AG09309 (cell line): ENCODE measurements at regions not wholly inside any gene's neighbourhood (a gene's known extent, or its start where the extent isn't known, plus 50 kb on each side); places are given as distances from the start of the nearest gene placed in this dataset.

Experiments used
- DNase-seq: peaks from one replicate; pipeline ENCODE4 v3.0.0-alpha.2; 2010; ENCODE audit warnings: low read depth
- H3K4me3 ChIP-seq: 2 replicates; pipeline ENCODE4 v1.5.1; 2011; ENCODE audit warnings: mild to moderate bottlenecking, low read depth, low read length, moderate library complexity; ENCODE audit not compliant: control insufficient read depth
- CTCF ChIP-seq: IDR thresholded peaks from 2 replicates; pipeline ENCODE4 v1.5.1; 2011; ENCODE audit warnings: mild to moderate bottlenecking, low read depth, low read length, inconsistent platforms; ENCODE audit not compliant: insufficient read depth, control insufficient read depth; ENCODE audit errors: missing control alignments

GRCh38 chr16:35255816-35256215 is 1796.4 kb downstream of the TP53TG3F start:
- TF ChIP-seq CTCF, result no peak
- no peak for DNase-seq
- no peak overlapping the region for H3K4me3 ChIP-seq

- no peak for TF ChIP-seq CTCF
- H3K4me3 ChIP-seq, result no peak overlapping the region
- no peak for DNase-seq
These were observed 1799.0 kb downstream of the TP53TG3F start for GRCh38 chr16:35258381-35258780.

- no peak for DNase-seq
- TF ChIP-seq CTCF, result no peak
- no peak overlapping the region for H3K4me3 ChIP-seq
These were observed 1836.4 kb downstream of the TP53TG3F start for GRCh38 chr16:35295856-35296255.

- TF ChIP-seq CTCF, result no peak
- H3K4me3 ChIP-seq, result no peak overlapping the region
- DNase-seq, result no peak
These were observed 1837.7 kb downstream of the TP53TG3F start for GRCh38 chr16:35296962-35297653.

- no peak overlapping the region for H3K4me3 ChIP-seq
- DNase-seq, result no peak
- no peak for TF ChIP-seq CTCF
These were observed 1839.2 kb downstream of the TP53TG3F start for GRCh38 chr16:35298460-35299243.

GRCh38 chr16:35302859-35303258 is 1843.4 kb downstream of the TP53TG3F start:
- no peak overlapping the region for H3K4me3 ChIP-seq
- no peak for DNase-seq
- TF ChIP-seq CTCF, result no peak
